Activated T-cell treated with anti-CD3 and anti-CD28 coated beads, Interleukin-2, amount 50 U/mL, for 72 hours (primary cell): ENCODE measurements at regions not wholly inside any gene's neighbourhood (a gene's known extent, or its start where the extent isn't known, plus 50 kb on each side); places are given as distances from the start of the nearest gene placed in this dataset.

Experiments used
- ATAC-seq, 2 donors: fragments of 150-1000 bp; cut with Tn5 transposase; replicated peaks in 1 of 2; 2 replicates each; pipeline ENCODE4 v1.10.0; 2021; ENCODE audit warnings: moderate library complexity in 2 of 2, mild to moderate bottlenecking in 1 of 2
- DNase-seq, 2 donors: peaks; one replicate each; pipeline ENCODE4 v3.0.0; 2021 to 2022; ENCODE audit warnings: mixed read lengths in 1 of 2
- H3K27ac Mint-ChIP-seq: one replicate; pipeline ENCODE4 v1.8.0; 2022; ENCODE audit warnings: mild to moderate bottlenecking, moderate library complexity, mixed read lengths
- H3K27me3 Mint-ChIP-seq: one replicate; pipeline ENCODE4 v1.8.0; 2022; ENCODE audit warnings: low read depth, mixed read lengths
- H3K36me3 Mint-ChIP-seq, 2 donors: one replicate each; pipeline ENCODE4 v1.8.0; 2022; ENCODE audit warnings: mixed read lengths in 2 of 2, mild to moderate bottlenecking in 1 of 2; ENCODE audit not compliant: insufficient read depth in 2 of 2
- H3K4me1 Mint-ChIP-seq: one replicate; pipeline ENCODE4 v1.8.0; 2022; ENCODE audit warnings: low read depth, mixed read lengths
- H3K4me3 Mint-ChIP-seq, 2 donors: one replicate each; pipeline ENCODE4 v1.8.0; 2022; ENCODE audit warnings: mild to moderate bottlenecking in 2 of 2, mixed read lengths in 2 of 2, moderate library complexity in 2 of 2
- H3K9me3 Mint-ChIP-seq, 2 donors: one replicate each; pipeline ENCODE4 v1.8.0; 2022; ENCODE audit warnings: mixed read lengths in 2 of 2

DNA sequence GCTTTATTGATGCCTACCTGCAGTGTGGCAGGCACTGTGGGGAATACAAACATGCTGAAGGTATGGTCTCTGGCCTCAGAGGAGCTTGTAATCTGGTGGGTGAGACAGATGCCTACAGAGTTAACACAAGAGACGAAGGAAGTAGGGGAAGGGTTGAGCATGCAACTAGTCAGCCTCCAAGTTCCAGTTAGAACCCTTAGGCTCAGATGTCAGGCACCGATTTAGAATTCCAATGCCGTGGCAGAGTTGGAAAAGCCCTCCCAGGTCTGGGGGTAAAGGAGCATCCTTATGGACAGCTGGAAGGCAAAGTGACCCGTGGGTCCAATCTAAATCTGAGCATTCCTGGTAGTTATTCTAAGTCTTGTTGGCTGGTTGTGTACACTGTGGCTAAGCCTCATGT is 132.9 kb upstream of the GJB5 start:
- ATAC-seq (no peak), DNase-seq (no peak)
- H3K36me3 Mint-ChIP-seq, result no peaks in the 10 kb centered on the region
- no peaks in the 10 kb centered on the region for H3K9me3 Mint-ChIP-seq
- no peaks in the 10 kb centered on the region for H3K4me1 Mint-ChIP-seq
- no peak overlapping the region for H3K4me3 Mint-ChIP-seq
- H3K27ac Mint-ChIP-seq, result no peak overlapping the region
- peaks cover 37% of the 10 kb centered on the region for H3K27me3 Mint-ChIP-seq

DNA sequence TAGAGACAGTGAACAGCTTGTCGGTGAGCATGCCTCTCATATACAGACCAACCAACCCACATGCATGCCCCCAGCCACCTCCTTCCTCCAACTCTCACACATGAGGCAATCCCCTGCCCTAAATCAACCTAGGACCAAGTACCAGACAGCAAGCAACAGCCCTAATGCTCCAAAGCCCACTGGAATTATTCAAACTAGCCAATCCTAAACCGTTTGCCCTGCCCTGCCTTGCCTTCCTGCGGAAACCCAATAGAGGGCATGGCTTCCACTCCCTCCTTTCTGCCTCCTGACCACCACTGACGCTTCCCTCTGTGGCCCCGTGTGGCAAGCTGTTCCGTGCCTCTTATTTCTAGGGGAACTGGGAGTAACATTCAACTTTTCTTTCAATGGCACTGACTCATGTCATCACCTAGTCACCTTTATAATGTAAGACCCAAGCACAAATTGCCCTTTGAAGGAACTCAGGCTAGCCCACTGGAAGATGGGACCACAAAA is 129.3 kb upstream of the GJB5 start:
- Mint-ChIP-seq H3K4me3 (no peak overlapping the region), H3K27ac (no peak overlapping the region), H3K36me3 (no peaks in the 10 kb centered on the region), H3K27me3 (peaks cover 26% of the 10 kb centered on the region), H3K4me1 (no peaks in the 10 kb centered on the region), H3K9me3 (no peaks in the 10 kb centered on the region)
- ATAC-seq (no peak), DNase-seq (no peak)

DNA sequence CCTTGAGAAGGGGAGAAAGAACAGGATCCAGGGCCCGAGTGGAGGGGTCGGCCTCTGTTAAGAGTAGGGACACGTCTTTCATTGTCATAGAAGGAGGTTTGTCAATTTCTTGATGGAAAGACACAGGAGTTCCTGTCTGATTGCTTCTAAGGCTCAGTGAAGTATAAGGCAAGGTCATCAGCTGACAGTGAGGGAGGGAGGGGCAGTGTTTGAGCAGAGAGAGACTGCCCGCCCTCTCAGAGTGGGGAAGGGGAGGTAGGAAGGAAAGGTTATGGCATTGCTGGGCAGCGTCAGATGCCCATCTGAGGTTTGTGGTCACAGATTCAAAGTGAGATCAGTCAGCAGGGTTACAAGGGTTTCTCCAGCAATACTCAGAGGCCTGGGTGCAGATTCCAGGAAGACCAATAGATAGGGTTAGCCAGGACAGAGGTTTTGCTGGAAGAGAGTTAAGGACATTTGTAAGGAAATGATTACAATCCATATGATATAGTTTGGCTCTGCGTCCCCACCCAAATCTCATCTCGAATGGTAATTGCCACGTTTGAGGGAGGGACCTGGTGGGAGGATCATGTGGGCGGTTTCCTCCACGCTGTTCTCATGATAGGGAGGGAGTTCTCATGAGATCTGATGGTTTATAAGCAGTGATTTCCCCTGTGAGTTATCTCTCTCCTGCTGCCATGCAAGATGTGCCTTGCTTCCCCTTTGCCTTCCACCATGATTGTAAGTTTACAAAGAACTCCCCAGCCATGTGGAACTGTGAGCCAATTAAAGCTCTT is 127.2 kb upstream of the GJB5 start:
- Mint-ChIP-seq H3K9me3 (no peaks in the 10 kb centered on the region), H3K4me3 (no peak overlapping the region), H3K27ac (no peak overlapping the region), H3K4me1 (no peaks in the 10 kb centered on the region), H3K27me3 (peaks cover 20% of the 10 kb centered on the region), H3K36me3 (no peaks in the 10 kb centered on the region)
- DNase-seq (no peak), ATAC-seq (no peak)

DNA sequence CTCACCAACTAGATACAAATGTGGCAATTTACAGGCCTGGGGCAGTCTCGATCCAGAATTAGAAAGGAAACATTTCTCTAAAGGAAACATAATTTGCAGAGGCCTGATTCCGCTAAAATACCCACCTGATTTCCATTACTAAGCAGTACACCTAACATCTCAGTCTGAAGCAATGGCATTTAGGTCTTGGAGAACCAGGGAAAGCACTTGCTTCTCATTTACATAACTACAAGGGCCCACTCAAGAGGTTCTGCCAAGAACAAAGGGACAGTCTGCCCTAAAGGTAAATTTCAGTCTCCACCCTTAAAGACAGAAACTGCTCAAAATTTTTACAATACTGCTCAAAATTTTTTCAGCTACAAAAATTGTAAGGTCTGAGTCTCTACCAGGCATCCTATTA is 123.7 kb upstream of the GJB5 start:
- Mint-ChIP-seq H3K9me3 (no peaks in the 10 kb centered on the region), H3K27me3 (peaks cover 12% of the 10 kb centered on the region)

DNA sequence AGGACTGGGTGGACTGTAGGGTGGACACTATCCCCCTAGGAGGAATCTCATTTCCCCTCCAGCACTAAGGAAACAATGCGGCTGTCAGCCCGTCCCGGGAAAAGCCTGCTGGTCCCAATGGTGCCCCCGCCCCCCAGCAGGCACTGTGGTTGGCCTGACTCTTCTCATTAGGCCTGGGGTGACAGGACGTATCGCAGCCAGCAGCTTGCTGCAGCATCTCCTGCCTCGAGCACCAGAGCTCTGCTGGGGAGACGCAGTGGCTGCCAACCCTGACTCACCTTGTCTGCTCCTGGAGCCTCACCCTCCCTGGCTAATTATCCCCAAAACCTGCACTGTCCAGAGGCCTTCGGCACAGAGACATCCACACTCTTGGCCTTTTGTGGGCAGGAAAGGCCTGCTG is 115.1 kb upstream of the GJB5 start:
- H3K4me1 Mint-ChIP-seq, result no peaks in the 10 kb centered on the region
- H3K36me3 Mint-ChIP-seq, result no peaks in the 10 kb centered on the region
- DNase-seq (no peak), ATAC-seq (no peak)
- H3K4me3 Mint-ChIP-seq, result no peak overlapping the region
- no peaks in the 10 kb centered on the region for H3K9me3 Mint-ChIP-seq
- H3K27ac Mint-ChIP-seq, result no peak overlapping the region
- peaks cover 30% of the 10 kb centered on the region for H3K27me3 Mint-ChIP-seq

More for the DNA sequence above, 123.7 kb upstream of the GJB5 start:
- H3K27ac Mint-ChIP-seq, result no peak overlapping the region
- ATAC-seq, result no peak
- no peaks in the 10 kb centered on the region for H3K4me1 Mint-ChIP-seq
- no peaks in the 10 kb centered on the region for H3K36me3 Mint-ChIP-seq
- DNase-seq, result no peak
- no peak overlapping the region for H3K4me3 Mint-ChIP-seq

DNA sequence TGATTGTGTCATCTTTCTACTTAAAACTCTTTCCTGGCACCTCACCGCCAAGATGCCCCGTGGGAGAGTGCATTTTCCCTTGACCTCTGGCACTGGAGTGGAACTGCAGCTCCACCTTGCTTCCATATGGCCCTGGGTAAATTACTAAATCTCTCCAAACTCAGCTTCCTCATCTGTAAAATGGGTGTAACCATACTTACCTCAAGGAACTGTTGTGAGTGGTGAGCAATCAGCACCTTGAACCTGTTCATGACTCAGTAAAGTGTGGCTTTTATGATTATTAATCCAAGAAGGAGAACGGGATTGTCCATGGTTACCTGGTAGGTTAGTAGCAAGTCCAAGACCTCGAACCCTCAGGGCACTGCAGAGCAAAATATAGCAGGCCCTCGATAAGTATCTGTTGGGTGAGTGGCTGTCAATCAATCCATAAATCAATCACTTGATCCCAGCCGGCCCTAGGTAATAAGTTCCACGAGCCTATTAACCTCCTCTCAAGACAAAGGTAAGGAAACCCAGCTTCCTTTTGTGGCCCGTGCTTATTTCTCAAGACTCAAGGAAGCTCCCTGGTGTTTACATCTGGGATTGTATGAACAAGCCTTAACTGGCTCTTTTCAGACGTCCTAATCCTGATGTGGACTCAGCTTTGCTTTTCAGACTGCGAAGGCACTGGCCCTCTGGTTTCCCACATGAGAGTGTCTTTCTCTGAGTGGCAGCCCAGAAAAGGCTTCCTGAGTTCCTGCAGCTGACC is 114.0 kb upstream of the GJB5 start:
- Mint-ChIP-seq H3K9me3 (no peaks in the 10 kb centered on the region), H3K36me3 (no peaks in the 10 kb centered on the region), H3K4me3 (no peak overlapping the region), H3K27ac (no peak overlapping the region), H3K4me1 (no peaks in the 10 kb centered on the region), H3K27me3 (peaks cover 28% of the 10 kb centered on the region)
- ATAC-seq, result no peak
- DNase-seq, result no peak

DNA sequence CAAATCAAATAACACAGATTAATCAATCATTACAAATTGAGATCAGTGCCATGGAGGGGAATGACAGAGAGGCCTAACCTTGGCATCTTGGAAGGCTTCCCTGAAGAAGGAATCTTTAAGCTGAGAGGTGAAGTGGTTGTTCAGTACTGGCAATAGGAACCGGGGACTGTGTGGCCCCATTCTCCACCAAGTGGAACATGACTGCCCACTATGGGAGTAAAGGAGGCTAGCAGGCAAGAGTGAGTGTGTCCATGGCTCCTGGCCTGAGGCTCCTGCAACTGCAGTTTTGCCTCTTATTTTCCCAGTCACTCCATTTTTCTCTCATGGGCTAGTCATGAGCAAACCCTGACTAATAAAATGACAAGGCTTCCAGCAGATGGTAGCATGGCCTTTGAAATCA is 112.2 kb upstream of the GJB5 start:
- H3K4me1 Mint-ChIP-seq, result no peaks in the 10 kb centered on the region
- H3K36me3 Mint-ChIP-seq, result no peaks in the 10 kb centered on the region
- H3K27ac Mint-ChIP-seq, result no peak overlapping the region
- H3K4me3 Mint-ChIP-seq, result no peak overlapping the region
- H3K27me3 Mint-ChIP-seq, result peaks cover 31% of the 10 kb centered on the region
- DNase-seq (no peak), ATAC-seq (no peak)
- H3K9me3 Mint-ChIP-seq, result no peaks in the 10 kb centered on the region

DNA sequence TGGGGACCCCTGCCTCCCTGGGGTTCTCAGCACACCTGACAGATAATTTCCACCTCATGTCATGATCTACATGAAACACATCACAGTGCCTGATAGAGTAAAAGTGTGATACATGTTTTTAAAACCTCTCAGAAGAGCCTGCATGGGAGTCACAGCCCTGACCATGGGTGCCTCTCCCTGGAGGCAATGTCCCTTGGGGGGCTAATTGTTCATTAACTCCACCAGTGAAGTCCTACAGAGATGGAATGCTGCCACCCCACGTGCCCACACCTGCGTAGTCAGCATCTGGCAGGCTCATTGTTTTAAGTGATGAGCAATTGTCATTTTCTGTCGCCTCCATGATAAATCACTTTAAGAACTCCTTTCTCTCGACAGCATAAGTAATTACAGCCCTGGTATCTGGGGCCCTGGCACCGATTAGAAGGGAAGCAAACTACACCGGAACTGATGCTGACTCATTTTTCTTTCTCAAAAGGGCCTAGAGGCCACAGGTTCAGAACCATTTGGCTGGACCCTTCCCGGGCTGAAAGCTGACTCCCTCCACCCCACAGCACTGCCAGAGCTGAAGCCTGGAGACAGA is 109.6 kb upstream of the GJB5 start:
- no peak overlapping the region for H3K4me3 Mint-ChIP-seq
- H3K36me3 Mint-ChIP-seq, result no peaks in the 10 kb centered on the region
- H3K9me3 Mint-ChIP-seq, result no peaks in the 10 kb centered on the region
- H3K4me1 Mint-ChIP-seq, result no peaks in the 10 kb centered on the region
- ATAC-seq (no peak), DNase-seq (no peak)
- no peak overlapping the region for H3K27ac Mint-ChIP-seq
- peaks cover 44% of the 10 kb centered on the region for H3K27me3 Mint-ChIP-seq

DNA sequence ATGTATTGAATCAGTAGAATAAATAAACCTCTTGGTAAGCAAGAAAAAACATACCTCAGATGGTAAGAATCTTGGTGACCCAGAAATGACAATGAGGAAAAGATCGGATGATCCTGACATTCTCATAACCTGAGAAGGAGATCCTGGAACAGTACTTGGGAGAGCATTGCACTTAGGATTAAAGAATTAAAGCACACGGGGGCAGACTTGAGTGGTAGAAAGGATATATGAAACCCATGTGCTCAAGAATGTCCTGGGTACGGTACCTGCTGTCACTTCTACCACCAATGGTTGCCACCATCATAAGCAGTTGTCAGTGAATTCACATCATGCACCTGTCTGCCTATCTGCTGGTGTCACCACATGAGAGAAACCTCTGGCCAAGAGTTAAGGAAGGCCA is 108.9 kb upstream of the GJB5 start:
- H3K4me1 Mint-ChIP-seq, result no peaks in the 10 kb centered on the region
- no peaks in the 10 kb centered on the region for H3K9me3 Mint-ChIP-seq
- H3K4me3 Mint-ChIP-seq, result no peak overlapping the region
- H3K36me3 Mint-ChIP-seq, result no peaks in the 10 kb centered on the region
- DNase-seq, result no peak
- ATAC-seq, result no peak
- peaks cover 38% of the 10 kb centered on the region for H3K27me3 Mint-ChIP-seq
- no peak overlapping the region for H3K27ac Mint-ChIP-seq

DNA sequence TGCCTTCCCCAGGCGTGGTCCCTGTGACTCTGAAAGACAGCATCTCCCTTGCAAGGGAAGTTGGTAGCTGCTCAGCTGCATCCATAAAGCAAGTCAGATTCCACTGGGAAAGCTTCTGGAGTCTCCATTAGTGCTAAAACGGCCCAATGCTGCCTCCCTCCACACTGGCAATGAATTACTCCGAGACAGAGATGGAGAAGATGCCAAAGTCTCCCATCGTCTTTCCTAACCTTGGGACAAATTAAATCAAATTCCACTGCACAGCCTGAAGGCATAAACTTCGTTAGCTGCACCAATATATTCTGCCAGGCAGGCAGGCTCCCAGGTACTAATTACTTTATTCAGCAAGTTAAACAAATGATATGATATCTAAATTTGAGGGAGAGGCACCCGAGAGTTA is 106.3 kb upstream of the GJB5 start:
- Mint-ChIP-seq H3K27me3 (peaks cover 39% of the 10 kb centered on the region), H3K36me3 (no peaks in the 10 kb centered on the region), H3K27ac (no peak overlapping the region), H3K4me3 (no peak overlapping the region), H3K9me3 (no peaks in the 10 kb centered on the region), H3K4me1 (no peaks in the 10 kb centered on the region)
- ATAC-seq, result no peak
- DNase-seq, result no peak

DNA sequence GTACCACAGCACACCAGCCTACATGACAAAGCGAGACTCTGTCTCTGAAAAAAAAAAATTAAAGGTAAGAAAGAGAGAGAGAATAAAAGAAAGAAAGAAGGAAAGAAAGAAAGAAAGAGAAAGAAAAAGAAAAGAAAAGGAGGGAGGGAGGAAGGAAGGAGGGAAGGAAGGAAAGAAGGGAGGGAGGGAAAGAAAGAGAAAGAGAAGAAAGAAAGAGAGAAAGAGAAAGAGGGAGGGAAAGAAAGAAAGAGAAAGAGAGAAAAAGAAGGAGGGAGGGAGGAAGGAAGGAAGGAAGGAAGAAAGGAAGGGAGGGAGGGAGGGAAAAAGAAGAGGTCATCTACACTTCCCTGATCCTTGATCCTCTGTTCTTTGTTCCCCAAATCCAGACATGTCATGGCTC is 104.8 kb upstream of the GJB5 start:
- H3K9me3 Mint-ChIP-seq, result no peaks in the 10 kb centered on the region
- no peak overlapping the region for H3K4me3 Mint-ChIP-seq
- H3K27ac Mint-ChIP-seq, result no peak overlapping the region
- H3K27me3 Mint-ChIP-seq, result peaks cover 30% of the 10 kb centered on the region
- H3K4me1 Mint-ChIP-seq, result no peaks in the 10 kb centered on the region
- H3K36me3 Mint-ChIP-seq, result no peaks in the 10 kb centered on the region
- ATAC-seq, result no peak
- DNase-seq, result no peak

DNA sequence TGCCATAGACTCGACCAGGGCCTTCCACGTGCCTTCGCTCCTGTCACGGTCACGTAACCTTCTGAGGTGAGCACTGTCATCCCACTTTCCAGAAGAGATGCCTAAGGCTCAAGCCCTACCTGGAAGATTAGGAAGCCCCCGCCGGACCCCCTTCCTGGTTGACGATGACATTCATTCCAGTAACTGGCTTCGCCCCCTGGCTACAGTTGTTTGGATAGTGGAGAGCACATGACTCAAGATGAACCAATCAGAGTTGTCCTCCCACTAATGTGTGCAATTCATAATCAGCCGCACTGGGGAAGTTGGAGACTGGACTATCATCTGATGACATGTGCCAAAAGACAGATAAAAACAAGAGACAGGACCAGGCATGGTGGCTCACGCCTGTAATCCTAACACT is 104.0 kb upstream of the GJB5 start:
- Mint-ChIP-seq H3K4me1 (no peaks in the 10 kb centered on the region), H3K9me3 (no peaks in the 10 kb centered on the region), H3K36me3 (no peaks in the 10 kb centered on the region), H3K27me3 (peaks cover 30% of the 10 kb centered on the region), H3K27ac (no peak overlapping the region), H3K4me3 (no peak overlapping the region)
- ATAC-seq, result no peak
- DNase-seq, result no peak

DNA sequence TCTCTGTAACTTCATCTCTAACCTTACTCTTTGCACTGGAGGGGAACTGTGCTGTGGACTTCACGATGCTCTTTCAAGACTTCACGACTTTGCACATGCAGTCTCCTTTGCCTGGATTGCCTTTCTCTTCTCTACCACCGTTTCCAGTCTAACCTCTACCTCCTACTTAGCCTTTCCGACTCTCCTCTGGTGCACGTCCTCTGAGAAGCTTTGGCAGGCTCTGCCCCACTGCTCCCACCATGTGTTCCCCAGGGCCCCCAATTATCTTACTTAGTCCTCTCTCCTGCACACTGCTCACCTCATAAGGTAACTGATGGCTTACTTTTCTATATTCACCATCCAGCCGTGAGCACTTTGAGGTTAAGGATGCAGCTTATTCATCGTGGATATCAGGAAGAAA is 101.7 kb upstream of the GJB5 start:
- Mint-ChIP-seq H3K36me3 (no peaks in the 10 kb centered on the region), H3K4me1 (no peaks in the 10 kb centered on the region), H3K27ac (no peak overlapping the region), H3K4me3 (no peak overlapping the region), H3K9me3 (no peaks in the 10 kb centered on the region), H3K27me3 (peaks cover 19% of the 10 kb centered on the region)
- DNase-seq (no peak), ATAC-seq (no peak)
